ENCODE measurements at regions not wholly inside any gene's neighbourhood (a gene's known extent, or its start where the extent isn't known, plus 50 kb on each side); places are given as distances from the start of the nearest gene placed in this dataset.

DNA sequence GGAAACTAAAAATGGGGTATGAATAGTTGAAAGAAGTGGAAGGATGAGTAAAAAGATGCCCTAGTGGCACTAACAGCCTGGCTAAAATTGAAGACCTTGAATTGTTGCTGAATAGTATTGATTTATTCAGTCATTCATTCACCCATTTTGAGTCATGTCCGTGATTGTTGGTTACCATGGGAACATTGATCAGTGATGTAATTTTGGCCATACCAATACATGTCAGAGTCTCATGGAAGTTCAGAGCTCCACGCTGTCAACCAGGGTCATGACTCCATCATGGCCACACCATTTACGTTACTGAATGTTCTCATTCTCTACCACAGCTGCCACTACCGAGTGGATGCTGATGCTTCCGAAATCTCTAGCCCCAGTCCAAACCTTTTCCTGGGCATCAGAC, 62.5 kb upstream of the FOXE1 start:
- DNase-seq (ENCODE audit: low read depth in 1 of 2, low spot score in 1 of 2) (no peak), FAIRE-seq (no peak), ATAC-seq (no peak)
- H3K4me3 ChIP-seq: no peak overlapping the region
- TF ChIP-seq, protein P1, sequence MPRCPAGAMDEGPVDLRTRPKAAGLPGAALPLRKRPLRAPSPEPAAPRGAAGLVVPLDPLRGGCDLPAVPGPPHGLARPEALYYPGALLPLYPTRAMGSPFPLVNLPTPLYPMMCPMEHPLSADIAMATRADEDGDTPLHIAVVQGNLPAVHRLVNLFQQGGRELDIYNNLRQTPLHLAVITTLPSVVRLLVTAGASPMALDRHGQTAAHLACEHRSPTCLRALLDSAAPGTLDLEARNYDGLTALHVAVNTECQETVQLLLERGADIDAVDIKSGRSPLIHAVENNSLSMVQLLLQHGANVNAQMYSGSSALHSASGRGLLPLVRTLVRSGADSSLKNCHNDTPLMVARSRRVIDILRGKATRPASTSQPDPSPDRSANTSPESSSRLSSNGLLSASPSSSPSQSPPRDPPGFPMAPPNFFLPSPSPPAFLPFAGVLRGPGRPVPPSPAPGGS (IDR thresholded peaks at IDR 0.05): no peak
- TF ChIP-seq TFCP2L1 (CRISPR knock-in tag; IDR thresholded peaks at IDR 0.05): no peak
- TF ChIP-seq SMC3 (IDR thresholded peaks at IDR 0.05): no peak
- TF ChIP-seq KDM5A (IDR thresholded peaks at IDR 0.05): no peak
- TF ChIP-seq, protein P2, sequence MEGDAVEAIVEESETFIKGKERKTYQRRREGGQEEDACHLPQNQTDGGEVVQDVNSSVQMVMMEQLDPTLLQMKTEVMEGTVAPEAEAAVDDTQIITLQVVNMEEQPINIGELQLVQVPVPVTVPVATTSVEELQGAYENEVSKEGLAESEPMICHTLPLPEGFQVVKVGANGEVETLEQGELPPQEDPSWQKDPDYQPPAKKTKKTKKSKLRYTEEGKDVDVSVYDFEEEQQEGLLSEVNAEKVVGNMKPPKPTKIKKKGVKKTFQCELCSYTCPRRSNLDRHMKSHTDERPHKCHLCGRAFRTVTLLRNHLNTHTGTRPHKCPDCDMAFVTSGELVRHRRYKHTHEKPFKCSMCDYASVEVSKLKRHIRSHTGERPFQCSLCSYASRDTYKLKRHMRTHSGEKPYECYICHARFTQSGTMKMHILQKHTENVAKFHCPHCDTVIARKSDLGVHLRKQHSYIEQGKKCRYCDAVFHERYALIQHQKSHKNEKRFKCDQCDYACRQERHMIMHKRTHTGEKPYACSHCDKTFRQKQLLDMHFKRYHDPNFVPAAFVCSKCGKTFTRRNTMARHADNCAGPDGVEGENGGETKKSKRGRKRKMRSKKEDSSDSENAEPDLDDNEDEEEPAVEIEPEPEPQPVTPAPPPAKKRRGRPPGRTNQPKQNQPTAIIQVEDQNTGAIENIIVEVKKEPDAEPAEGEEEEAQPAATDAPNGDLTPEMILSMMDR (IDR thresholded peaks at IDR 0.05): no peak
- TF ChIP-seq ZNF302 (CRISPR knock-in tag; IDR thresholded peaks at IDR 0.05): no peak
- no peak for TF ChIP-seq MYC (IDR thresholded peaks at IDR 0.05; ENCODE audit: borderline replicate concordance, low read length)
- TF ChIP-seq, protein P3, sequence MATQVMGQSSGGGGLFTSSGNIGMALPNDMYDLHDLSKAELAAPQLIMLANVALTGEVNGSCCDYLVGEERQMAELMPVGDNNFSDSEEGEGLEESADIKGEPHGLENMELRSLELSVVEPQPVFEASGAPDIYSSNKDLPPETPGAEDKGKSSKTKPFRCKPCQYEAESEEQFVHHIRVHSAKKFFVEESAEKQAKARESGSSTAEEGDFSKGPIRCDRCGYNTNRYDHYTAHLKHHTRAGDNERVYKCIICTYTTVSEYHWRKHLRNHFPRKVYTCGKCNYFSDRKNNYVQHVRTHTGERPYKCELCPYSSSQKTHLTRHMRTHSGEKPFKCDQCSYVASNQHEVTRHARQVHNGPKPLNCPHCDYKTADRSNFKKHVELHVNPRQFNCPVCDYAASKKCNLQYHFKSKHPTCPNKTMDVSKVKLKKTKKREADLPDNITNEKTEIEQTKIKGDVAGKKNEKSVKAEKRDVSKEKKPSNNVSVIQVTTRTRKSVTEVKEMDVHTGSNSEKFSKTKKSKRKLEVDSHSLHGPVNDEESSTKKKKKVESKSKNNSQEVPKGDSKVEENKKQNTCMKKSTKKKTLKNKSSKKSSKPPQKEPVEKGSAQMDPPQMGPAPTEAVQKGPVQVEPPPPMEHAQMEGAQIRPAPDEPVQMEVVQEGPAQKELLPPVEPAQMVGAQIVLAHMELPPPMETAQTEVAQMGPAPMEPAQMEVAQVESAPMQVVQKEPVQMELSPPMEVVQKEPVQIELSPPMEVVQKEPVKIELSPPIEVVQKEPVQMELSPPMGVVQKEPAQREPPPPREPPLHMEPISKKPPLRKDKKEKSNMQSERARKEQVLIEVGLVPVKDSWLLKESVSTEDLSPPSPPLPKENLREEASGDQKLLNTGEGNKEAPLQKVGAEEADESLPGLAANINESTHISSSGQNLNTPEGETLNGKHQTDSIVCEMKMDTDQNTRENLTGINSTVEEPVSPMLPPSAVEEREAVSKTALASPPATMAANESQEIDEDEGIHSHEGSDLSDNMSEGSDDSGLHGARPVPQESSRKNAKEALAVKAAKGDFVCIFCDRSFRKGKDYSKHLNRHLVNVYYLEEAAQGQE (IDR thresholded peaks at IDR 0.05): no peak
- TF ChIP-seq RARB (CRISPR knock-in tag; IDR thresholded peaks at IDR 0.05): no peak
- TF ChIP-seq FOSB (CRISPR knock-in tag; IDR thresholded peaks at IDR 0.05): no peak
- peaks cover 14% of the 10 kb centered on the region; the same call in 2 of the 3 replicates for H3K9me3 ChIP-seq
- peaks cover 16% of the 10 kb centered on the region for H3K4me1 ChIP-seq
- no peak overlapping the region for H3K27ac ChIP-seq
- ChIA-PET CTCF (interaction anchor here (1.4 kb wide), 1 partner anchor 27 kb away, joined by 4 read pairs; no protein-coding TSS in a partner anchor), POLR2A (no interaction called here)
- WGBS (ENCODE audit: missing lambda C conversion rate): 76% methylated on average over 5 of the region's 5 CpGs
- no peak overlapping the region for H3K4me2 ChIP-seq

DNA sequence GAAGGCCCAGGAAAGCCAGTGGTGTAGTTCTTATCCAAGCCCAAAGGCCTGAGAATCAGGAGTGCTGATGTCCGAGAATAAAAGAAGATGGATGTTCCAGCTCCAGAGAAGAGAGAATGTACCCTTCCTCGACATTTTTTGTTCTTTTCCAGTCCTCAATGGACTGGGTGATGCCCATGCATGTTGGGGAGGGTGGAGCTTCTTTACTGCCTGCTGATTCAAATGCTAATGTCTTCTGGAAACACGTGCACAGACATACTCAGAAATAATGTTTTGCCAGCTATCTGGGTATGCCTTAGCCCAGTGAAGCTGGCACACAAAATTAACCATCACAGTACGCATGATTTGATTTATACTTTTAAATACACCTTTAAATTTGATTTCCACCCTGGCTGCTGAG, 61.5 kb upstream of the FOXE1 start:
- H3K4me2 ChIP-seq: no peak overlapping the region
- H3K4me1 ChIP-seq: peaks cover 12% of the 10 kb centered on the region
- CTCF ChIA-PET: interaction anchor here (0.9 to 1.4 kb wide), 2 partner anchors 28 to 38 kb away, joined by 3 to 4 read pairs; no protein-coding TSS in a partner anchor
- FAIRE-seq: no peak
- no peak for DNase-seq (ENCODE audit: low read depth in 1 of 2, low spot score in 1 of 2)
- no peak overlapping the region for H3K27ac ChIP-seq
- no peak overlapping the region for H3K4me3 ChIP-seq
- POLR2A ChIA-PET: no interaction called here
- no peak for ATAC-seq
- peaks cover 14% of the 10 kb centered on the region; the same call in 2 of the 3 replicates for H3K9me3 ChIP-seq
- WGBS (ENCODE audit: missing lambda C conversion rate): 51% methylated on average over 4 of the region's 4 CpGs
- TF ChIP-seq CHD4 (IDR thresholded peaks at IDR 0.05; ENCODE audit: borderline replicate concordance): no peak
- TF ChIP-seq, protein P4, sequence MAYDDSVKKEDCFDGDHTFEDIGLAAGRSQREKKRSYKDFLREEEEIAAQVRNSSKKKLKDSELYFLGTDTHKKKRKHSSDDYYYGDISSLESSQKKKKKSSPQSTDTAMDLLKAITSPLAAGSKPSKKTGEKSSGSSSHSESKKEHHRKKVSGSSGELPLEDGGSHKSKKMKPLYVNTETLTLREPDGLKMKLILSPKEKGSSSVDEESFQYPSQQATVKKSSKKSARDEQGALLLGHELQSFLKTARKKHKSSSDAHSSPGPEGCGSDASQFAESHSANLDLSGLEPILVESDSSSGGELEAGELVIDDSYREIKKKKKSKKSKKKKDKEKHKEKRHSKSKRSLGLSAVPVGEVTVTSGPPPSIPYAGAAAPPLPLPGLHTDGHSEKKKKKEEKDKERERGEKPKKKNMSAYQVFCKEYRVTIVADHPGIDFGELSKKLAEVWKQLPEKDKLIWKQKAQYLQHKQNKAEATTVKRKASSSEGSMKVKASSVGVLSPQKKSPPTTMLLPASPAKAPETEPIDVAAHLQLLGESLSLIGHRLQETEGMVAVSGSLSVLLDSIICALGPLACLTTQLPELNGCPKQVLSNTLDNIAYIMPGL (CRISPR knock-in tag; IDR thresholded peaks at IDR 0.05; ENCODE audit: borderline replicate concordance): no peak
- no peak for TF ChIP-seq TP53 (CRISPR knock-in tag; IDR thresholded peaks at IDR 0.05)
- no peak for TF ChIP-seq MAZ (IDR thresholded peaks at IDR 0.05; ENCODE audit: borderline replicate concordance, low read depth, low read length)
- no peak for TF ChIP-seq HEYL (CRISPR knock-in tag; IDR thresholded peaks at IDR 0.05)
- no peak for TF ChIP-seq HOXB5 (CRISPR knock-in tag; IDR thresholded peaks at IDR 0.05)
- TF ChIP-seq EP300 (IDR thresholded peaks at IDR 0.05): no peak
- TF ChIP-seq CHD2 (IDR thresholded peaks at IDR 0.05; ENCODE audit: low read length, partially characterized antibody): no peak
- TF ChIP-seq RCOR1 (IDR thresholded peaks at IDR 0.05; ENCODE audit: low read depth, low read length): no peak
- TF ChIP-seq CBX2 (IDR thresholded peaks at IDR 0.05; ENCODE audit: borderline replicate concordance, low read depth): no peak
- TF ChIP-seq FOSL2 (IDR thresholded peaks at IDR 0.05): no peak
- no peak for TF ChIP-seq FOSL2 (CRISPR knock-in tag; IDR thresholded peaks at IDR 0.05)
- TF ChIP-seq, protein P5, sequence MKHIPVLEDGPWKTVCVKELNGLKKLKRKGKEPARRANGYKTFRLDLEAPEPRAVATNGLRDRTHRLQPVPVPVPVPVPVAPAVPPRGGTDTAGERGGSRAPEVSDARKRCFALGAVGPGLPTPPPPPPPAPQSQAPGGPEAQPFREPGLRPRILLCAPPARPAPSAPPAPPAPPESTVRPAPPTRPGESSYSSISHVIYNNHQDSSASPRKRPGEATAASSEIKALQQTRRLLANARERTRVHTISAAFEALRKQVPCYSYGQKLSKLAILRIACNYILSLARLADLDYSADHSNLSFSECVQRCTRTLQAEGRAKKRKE (CRISPR knock-in tag; IDR thresholded peaks at IDR 0.05; ENCODE audit: low read depth): no peak
- no peak for TF ChIP-seq CBX8 (IDR thresholded peaks at IDR 0.05)
- no peak for TF ChIP-seq EHMT2 (IDR thresholded peaks at IDR 0.05; ENCODE audit: low read depth)
- TF ChIP-seq, protein P2 (IDR thresholded peaks at IDR 0.05): no peak
- no peak for TF ChIP-seq KDM1A (IDR thresholded peaks at IDR 0.05; ENCODE audit: low read depth)
- TF ChIP-seq RAD21 (conservative IDR thresholded peaks at IDR 0.05 in 1 of 2, IDR thresholded peaks at IDR 0.05 in 1 of 2): no peak

Data from A549 (cell line).